ENCODE measurements at regions not wholly inside any gene's neighbourhood (a gene's known extent, or its start where the extent isn't known, plus 50 kb on each side); places are given as distances from the start of the nearest gene placed in this dataset.

DNA sequence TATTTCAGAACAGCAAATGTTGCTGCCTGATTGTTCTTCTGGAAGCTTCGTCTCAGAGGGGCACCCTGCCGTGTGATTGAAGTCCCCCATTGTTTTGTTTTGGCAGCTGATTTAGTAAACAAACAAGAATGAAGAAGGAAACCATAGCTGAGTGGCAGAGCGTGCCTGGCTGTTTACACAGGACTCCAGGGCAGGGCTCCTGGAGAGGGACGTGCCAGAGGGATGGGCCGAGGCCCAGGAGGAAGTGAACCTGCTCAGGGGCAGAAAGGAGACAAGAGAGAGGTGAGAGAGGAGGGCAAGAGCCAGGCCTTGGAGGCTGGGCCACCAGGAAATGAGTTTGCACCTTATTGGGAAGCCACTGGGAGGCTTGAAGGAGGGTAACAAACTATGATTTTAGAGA lies 85.5 kb upstream of the B3GAT1 start:
- TF ChIP-seq KLF16 (IDR thresholded peaks at IDR 0.05), result no peak
- no peak for TF ChIP-seq ZNF184 (CRISPR knock-in tag; IDR thresholded peaks at IDR 0.05)
- no peak for TF ChIP-seq ZNF239 (CRISPR knock-in tag; IDR thresholded peaks at IDR 0.05)
- TF ChIP-seq, protein P1, sequence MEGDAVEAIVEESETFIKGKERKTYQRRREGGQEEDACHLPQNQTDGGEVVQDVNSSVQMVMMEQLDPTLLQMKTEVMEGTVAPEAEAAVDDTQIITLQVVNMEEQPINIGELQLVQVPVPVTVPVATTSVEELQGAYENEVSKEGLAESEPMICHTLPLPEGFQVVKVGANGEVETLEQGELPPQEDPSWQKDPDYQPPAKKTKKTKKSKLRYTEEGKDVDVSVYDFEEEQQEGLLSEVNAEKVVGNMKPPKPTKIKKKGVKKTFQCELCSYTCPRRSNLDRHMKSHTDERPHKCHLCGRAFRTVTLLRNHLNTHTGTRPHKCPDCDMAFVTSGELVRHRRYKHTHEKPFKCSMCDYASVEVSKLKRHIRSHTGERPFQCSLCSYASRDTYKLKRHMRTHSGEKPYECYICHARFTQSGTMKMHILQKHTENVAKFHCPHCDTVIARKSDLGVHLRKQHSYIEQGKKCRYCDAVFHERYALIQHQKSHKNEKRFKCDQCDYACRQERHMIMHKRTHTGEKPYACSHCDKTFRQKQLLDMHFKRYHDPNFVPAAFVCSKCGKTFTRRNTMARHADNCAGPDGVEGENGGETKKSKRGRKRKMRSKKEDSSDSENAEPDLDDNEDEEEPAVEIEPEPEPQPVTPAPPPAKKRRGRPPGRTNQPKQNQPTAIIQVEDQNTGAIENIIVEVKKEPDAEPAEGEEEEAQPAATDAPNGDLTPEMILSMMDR (IDR thresholded peaks at IDR 0.05 in 2 of 3, conservative IDR thresholded peaks at IDR 0.05 in 1 of 3; ENCODE audit: insufficient read depth in 2 of 3, low read depth in 1 of 3, low read length in 3 of 3), result no peak
- no peak for TF ChIP-seq KLF10 (CRISPR knock-in tag; IDR thresholded peaks at IDR 0.05)
- TF ChIP-seq NRF1 (conservative IDR thresholded peaks at IDR 0.05 in 1 of 2, IDR thresholded peaks at IDR 0.05 in 1 of 2), result no peak
- TF ChIP-seq MYBL2 (IDR thresholded peaks at IDR 0.05; ENCODE audit: low read depth), result no peak
- TF ChIP-seq MYBL2 (CRISPR knock-in tag; IDR thresholded peaks at IDR 0.05; ENCODE audit: borderline replicate concordance), result no peak
- TF ChIP-seq ZNF121 (CRISPR knock-in tag; conservative IDR thresholded peaks at IDR 0.05), result no peak
- no peak for TF ChIP-seq SP2 (IDR thresholded peaks at IDR 0.05; ENCODE audit: extremely low read depth, low read depth, low read length, poor library complexity, severe bottlenecking)
- no peak for TF ChIP-seq FUS (optimal IDR thresholded peaks at IDR 0.05; ENCODE audit: low read depth, low read length)
- no peak for TF ChIP-seq ZNF24 (IDR thresholded peaks at IDR 0.05)
- TF ChIP-seq POLR2A (conservative IDR thresholded peaks at IDR 0.05), result no peak
